ENCODE measurements at regions not wholly inside any gene's neighbourhood (a gene's known extent, or its start where the extent isn't known, plus 50 kb on each side); places are given as distances from the start of the nearest gene placed in this dataset.

DNA sequence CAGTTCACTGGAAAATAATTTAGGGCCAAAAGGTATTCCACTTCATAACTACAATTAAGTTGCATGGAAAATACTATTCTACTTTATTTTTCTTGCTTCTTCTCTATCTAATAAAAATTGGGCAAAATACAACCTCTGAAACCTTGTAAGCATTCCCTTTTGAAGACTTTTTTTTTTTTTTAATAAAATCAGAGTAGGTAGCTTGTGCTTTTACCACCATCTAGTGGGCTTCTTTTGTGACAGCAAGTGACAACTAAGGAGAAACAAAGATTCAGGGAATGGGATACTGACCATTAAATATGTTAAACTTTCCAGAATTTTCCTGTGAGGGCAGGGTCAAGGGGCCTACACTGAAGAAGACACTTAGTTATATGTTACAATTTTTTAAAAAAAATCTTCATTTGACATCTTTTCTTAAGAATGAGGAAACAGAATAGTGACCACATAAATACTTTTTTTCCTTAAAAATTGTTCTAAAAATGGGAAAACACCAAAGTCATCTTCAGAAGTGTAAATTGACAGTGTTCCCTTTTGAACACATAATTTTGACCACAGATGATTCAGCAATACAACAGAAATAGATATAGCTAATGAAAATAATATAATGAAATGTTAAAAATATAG lies 1183.2 kb upstream of the ACVR2A start:
- CTCF ChIA-PET = interaction anchor here (4.9 kb wide), 1 partner anchor 12 kb away, joined by 16 read pairs; no protein-coding TSS in a partner anchor
- POLR2A ChIA-PET = no interaction called here
- DNase-seq (ENCODE audit: extremely low spot score) = no peak
- TF ChIP-seq, protein P1, sequence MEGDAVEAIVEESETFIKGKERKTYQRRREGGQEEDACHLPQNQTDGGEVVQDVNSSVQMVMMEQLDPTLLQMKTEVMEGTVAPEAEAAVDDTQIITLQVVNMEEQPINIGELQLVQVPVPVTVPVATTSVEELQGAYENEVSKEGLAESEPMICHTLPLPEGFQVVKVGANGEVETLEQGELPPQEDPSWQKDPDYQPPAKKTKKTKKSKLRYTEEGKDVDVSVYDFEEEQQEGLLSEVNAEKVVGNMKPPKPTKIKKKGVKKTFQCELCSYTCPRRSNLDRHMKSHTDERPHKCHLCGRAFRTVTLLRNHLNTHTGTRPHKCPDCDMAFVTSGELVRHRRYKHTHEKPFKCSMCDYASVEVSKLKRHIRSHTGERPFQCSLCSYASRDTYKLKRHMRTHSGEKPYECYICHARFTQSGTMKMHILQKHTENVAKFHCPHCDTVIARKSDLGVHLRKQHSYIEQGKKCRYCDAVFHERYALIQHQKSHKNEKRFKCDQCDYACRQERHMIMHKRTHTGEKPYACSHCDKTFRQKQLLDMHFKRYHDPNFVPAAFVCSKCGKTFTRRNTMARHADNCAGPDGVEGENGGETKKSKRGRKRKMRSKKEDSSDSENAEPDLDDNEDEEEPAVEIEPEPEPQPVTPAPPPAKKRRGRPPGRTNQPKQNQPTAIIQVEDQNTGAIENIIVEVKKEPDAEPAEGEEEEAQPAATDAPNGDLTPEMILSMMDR (IDR thresholded peaks at IDR 0.05; ENCODE audit: control extremely low read depth, extremely low read depth, low read depth, missing control alignments) = peak; percentile 25

DNA sequence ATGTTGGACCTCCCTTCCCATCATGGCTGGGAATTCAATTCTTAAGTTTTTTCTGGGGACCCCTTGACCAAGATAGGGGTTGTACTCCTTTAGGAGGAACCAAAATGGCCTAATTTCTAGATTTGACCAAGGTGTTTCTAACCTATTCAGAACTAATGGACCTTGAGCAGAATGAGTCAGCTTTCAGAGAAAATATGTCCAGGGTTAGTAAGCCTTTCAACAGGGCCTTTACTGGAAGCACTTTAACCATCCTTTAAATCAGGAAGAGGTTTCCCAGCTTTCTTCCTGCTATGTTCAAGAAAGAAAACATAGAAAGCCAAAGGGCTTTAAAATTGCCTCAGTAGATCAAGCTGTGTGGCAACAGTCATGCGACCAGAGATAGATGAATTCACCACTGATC lies 1184.9 kb upstream of the ACVR2A start:
- CTCF ChIA-PET = interaction anchor here (4.9 kb wide), 1 partner anchor 13 kb away, joined by 16 read pairs; no protein-coding TSS in a partner anchor
- TF ChIP-seq, protein P1 (IDR thresholded peaks at IDR 0.05; ENCODE audit: control extremely low read depth, extremely low read depth, low read depth, missing control alignments) = no peak
- no peak for DNase-seq (ENCODE audit: extremely low spot score)
- POLR2A ChIA-PET = no interaction called here

DNA sequence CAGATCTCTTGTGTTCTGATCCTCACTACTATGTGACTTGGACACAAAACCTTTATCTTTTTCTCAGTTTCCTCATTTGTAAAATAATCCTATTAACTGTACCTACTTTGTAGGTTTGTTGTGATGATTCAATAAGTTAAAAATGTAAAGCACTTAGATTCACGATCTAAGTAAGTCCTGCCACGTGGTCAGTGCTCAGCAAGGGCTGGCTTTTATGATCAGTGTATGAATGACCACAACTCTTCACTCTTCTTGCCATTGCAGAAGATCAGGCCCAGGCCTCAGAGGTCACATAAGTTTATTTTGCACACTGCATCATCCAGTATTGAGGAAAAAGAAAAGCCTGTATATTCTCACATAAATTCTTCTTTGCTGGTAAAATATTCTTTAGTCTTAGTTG lies 1192.5 kb upstream of the ACVR2A start:
- ChIA-PET CTCF (no interaction called here), POLR2A (no interaction called here)
- TF ChIP-seq, protein P1 (IDR thresholded peaks at IDR 0.05; ENCODE audit: control extremely low read depth, extremely low read depth, low read depth, missing control alignments) = no peak
- DNase-seq (ENCODE audit: extremely low spot score) = no peak

DNA sequence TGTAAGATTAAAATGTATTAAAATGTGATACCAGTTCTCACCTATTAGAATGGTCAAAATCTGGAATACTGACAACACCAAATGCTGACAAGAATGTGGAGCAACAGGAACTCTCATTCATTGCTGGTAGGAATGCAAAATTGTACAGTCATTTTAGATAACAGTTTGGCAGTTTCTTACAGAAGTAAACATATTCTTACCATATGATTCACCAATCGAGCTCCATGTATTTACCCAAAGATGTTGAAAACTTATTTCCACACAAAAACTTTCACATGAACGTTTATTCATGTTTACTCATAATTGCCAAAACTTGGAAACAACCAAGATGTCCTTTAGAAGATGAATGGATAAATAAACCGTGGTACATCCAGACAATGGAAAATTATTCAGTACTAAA lies 1193.5 kb upstream of the ACVR2A start:
- CTCF ChIA-PET = no interaction called here
- POLR2A ChIA-PET = no interaction called here
- no peak for DNase-seq (ENCODE audit: extremely low spot score)
- TF ChIP-seq, protein P1 (IDR thresholded peaks at IDR 0.05; ENCODE audit: control extremely low read depth, extremely low read depth, low read depth, missing control alignments) = no peak

DNA sequence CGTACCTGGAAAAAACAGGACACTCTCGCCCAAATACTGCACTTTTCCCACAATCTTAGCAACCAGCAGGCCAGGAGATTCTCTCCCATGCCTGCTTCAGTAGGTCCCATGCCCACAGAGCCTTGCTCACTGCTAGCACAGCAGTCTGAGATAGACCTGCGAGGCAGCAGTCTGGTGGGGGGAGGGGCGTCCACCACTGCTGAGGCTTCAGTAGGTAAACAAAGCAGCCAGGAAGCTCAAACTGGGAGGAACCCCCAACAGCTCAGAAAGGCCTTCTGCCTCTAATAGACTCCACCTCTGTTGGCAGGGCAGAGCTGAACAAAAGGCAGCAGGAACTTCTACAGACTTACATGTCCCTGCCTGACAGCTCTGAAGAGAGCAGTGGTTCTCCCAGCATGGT lies 1202.8 kb upstream of the ACVR2A start:
- no peak for DNase-seq (ENCODE audit: extremely low spot score)

DNA sequence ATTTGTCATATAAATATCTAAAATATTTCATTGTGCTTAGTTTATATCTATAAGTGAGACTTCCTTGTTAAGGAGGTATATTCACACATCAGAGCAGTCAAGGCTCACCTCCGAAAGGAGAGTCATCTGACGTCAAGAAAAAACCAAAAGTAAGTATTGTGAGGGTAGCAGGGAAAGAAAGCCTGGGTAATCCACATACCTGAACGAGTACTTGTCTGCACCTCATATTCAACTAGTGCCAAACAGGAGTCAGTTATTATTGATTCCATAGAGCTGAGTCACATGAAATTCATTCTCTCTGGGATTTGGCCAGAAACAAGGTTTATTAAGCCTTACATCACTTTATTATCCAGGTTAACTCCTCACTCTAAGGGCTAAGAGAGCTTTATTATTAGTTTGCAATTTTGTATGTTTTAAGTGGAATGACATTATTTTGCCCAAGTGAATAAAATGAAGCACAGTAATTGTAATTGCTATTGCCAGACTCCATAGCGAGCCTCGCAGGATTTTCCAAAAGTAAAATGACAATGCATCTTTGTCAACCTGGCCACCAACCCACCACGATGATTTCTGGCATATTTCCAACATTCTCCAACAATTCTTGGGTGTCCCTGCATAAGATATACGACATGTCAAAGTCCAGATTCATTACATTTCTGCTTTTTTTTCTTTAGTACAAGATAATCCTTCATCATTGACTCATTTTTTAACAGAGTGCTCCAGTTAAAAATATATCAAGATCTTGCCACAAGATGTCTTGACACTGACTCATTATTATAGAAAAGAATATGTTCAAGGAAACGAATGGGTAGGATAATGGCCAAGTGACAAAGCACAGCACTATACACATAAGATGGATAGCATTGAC lies 1210.4 kb upstream of the ACVR2A start:
- TF ChIP-seq, protein P1 (IDR thresholded peaks at IDR 0.05; ENCODE audit: control extremely low read depth, extremely low read depth, low read depth, missing control alignments) = no peak
- no peak for DNase-seq (ENCODE audit: extremely low spot score)
- POLR2A ChIA-PET = no interaction called here
- CTCF ChIA-PET = interaction anchor here (2.2 kb wide), 1 partner anchor 9 kb away, joined by 4 read pairs; no protein-coding TSS in a partner anchor

More for the DNA sequence above, 1202.8 kb upstream of the ACVR2A start:
- CTCF ChIA-PET = interaction anchor here (1.5 kb wide), 1 partner anchor 11 kb away, joined by 4 read pairs; no protein-coding TSS in a partner anchor
- POLR2A ChIA-PET = no interaction called here
- TF ChIP-seq, protein P1 (IDR thresholded peaks at IDR 0.05; ENCODE audit: control extremely low read depth, extremely low read depth, low read depth, missing control alignments) = no peak
